Fibroblast of upper back skin (primary cell): ENCODE measurements at regions not wholly inside any gene's neighbourhood (a gene's known extent, or its start where the extent isn't known, plus 50 kb on each side); places are given as distances from the start of the nearest gene placed in this dataset.
"Not testable (repeated sequence)": the region's sequence is repeated elsewhere in the genome, so short reads cannot be mapped to it uniquely, and the experiment has no call there.

Experiments
- DNase-seq: peaks from one replicate; pipeline ENCODE4 v3.0.0-alpha.2; 2013

DNA sequence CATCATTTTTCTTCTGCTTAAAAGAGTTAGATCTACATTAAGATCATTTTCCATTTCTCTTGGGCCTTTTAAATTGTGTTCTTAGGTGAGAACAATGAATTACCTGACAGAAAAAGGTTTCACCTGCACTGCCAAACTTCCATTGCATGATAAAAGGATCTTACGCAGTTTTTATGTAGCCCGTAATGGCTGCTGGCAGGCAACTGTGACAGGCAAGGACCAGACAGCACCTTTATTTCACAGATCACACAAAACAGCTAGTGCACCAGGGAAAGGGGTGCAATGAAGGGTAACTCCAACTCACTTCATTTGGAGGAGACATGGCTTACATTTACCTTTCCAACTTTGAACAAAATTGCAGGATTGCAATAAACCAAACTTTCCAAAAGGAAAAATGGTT, 159.8 kb downstream of the SLITRK1 start:
- DNase-seq, result no peak

DNA sequence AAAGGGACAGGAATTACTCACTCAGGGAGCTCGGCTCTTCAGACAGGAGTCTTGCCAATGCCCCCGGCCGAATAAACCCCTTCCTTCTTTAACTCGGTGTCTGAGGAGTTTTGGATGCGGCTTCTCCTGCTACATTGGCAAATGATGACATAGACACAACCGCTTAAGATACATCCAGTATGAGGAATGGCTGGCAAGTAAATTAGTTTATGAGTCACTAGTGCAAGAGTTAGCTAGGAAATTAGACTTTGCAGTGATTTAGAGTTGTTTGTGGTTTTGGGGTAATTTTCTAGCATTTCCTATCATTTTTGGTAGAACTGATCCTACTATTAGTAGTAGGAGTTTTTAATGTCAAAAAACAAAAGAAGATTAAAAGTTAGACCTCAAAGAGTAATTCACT, 166.2 kb downstream of the SLITRK1 start:
- peak; percentile 61 for DNase-seq

DNA sequence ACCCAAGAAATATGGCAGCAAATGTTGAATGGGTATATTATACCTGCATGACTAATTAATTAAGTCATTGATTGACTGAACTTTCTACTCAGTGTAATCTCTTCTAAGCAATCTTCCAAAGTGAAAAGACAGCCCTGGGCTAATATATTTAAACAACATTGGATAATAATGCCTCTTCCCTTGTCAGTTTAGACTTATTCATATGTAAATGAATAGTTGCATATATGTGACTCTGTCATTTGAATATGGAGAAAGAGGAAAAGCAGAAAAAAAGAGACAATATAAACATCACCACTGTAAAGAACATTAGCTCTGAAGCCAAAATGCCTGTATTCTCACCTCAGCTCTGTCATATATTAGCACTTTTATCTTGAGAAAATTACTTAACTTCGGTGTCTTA, 168.0 kb downstream of the SLITRK1 start:
- no peak for DNase-seq

DNA sequence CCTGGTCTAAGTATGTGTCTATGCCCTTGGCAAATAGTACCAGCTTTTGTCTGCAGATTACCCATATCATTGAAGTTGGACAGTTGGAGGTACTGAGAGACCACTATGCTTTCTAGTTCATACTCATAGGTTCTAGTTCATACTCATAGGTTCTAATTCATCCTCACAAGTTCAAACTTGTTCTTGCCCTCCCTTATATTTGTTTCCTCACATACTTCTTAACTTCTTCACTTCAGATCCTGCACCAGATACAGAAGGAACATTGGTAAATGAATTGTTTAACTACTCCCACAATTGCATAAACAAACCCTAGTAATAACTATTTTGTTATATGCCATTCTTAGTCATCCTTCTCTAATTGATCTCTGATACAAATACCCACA, 172.2 kb downstream of the SLITRK1 start:
- no peak for DNase-seq

DNA sequence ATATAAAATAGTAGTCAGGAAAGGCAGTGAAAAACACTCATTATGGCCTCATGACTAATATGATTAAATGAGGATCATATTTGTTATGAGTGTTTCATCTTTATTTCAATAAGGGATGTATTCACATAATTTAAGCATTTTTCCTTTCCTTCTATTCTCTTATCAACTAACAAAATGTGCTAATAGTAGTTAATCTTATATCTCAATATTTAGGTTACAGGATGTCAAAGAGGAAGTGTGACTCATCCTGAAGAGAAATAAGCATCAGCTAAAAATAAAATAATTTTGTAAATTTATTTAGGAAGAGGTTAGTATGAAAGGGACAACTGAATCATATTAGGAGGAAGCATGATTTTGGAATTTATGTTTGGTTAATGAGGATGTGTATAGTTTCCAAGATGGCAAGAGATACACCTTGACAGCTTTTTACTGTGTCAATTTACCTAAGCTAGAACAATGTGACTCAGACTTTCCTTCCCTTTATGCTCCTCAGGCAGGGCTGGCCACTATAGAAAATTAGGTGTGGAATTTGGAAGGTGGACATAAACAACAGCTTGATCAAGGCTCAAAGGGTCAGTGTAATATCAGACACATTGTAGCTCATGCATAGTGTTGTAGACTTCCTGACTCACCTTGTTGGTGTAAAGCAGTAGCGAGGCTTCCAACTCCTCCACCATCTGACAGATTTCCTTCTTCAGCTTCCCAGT, 172.7 kb downstream of the SLITRK1 start:
- peak; percentile 1 for DNase-seq

DNA sequence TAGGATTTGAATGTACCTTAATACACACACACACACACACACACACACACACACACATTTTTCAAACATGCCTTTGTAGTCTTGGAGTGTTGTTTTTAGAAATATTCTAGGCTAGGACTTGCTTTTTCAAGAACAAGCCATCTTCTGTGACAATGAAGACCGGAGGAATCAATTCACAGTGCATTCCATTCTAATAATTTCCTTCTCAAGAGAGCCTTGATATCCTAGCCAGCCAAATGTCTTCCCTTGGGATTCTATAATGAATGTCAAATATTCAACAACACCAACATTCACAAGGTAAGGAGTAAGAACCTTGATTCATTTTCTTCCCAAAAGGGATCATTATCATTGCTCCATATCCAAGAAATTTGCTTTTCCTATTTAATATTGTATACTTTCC, 180.3 kb downstream of the SLITRK1 start:
- DNase-seq, result no peak

DNA sequence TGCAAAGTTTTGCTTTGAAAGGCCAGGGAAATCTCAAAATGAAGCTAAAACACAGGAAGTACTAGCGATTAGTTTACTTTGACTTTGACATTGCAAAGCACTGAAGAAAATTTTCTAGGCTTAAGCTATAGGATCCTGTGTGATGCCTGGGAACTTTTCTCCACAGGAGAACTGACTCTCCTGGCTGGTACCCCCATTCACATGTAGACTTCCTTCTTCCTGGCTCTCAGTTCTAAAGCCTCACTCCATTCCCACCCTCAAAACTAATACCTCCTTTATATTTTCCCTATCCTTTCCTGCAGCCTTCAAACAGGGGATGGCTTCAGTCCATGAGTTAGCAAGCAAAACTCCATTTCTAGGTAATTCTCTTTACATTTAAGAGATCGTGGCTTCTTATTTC, 189.5 kb downstream of the SLITRK1 start:
- DNase-seq, result no peak

DNA sequence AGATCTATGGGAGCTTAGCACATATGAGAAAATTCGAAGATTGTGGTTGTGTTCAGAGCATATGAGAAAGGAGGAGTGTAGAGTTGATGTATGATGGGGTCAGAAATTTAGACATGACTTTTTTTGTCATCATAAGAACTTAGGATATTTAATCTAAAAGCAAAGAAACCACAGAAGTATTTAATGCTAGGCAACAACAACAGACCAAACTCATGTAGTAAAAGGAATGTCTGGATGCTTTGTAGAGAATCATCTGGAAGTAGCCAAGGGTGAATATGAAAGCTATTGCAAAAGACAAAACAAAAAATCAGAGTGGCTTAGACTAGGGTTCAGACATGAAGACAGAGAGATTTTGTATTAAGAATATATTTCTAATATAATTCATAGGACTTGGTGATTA, 190.3 kb downstream of the SLITRK1 start:
- peak; percentile 66 for DNase-seq

DNA sequence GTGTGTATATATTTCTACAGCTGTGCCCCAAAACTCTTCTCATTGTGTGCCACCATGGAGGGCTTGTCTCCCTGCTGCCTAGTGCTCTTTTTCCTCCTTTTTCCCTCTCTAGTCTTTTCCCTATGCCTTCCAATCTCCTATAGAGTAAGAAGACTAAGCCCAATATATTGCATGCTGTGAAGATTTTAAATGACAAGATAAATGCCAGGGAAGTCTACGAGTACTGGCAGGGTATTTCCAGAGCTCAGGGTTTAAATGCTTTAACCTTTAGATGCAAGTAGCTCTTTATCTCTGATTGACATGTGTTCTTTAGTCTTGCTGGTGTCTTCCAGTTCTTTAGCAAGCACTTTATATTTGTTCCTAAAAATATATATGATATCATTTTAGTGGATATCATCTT, 200.7 kb downstream of the SLITRK1 start:
- no peak for DNase-seq

DNA sequence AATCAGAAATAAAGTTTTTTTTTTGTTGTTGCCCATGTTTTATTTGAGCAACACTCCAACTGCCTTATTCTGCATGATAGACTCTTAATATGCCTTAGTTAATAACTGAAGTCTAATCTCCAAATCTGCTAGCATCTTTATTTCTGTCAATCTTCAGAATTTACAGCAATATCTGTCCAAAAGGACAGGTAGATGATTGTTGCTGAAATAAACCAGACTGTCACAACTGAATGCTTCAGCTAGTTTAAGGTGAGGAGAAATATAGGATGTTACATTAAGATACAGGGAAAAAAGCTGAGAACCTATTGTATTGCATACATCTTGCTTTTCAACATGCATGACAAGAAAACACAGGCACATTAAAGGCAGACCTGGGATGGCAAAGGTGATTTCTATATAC, 204.3 kb downstream of the SLITRK1 start:
- no peak for DNase-seq

DNA sequence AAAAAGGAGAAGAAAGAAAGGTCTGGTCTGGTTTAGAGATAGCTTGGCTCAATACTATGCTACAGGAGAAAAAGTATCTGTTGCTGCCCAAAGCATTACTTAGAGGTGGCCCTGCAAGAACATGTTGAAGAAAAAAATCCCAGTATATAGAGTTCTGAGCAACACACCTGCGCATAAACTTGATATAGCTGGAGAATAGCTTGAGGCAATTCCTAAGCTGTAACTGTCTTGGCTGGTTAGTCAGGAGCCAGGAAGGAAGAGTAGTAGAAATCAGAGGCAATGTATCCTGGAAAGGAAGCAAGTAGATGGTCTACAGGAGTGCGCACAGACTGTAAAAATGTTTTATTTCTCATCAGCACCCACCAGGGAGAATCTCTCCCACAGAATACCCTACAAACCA, 209.7 kb downstream of the SLITRK1 start:
- no peak for DNase-seq

DNA sequence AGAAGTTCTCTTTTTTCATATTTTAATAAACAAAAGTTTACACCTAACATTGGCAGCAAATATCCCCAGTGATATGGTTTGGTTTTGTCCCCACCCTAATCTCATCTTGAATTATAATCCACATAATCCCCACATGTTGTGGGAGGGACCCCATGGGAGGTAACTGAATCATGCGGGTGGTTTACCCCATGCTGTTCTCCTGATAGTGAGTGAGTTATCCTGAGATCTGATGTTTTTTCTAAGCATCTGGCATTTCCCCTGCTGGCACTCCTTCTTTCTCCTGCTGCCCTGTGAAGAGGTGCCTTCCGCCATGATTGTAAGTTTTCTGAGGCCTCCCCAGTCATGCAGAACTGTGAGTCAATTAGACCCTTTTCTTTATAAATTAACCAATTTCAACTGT, 214.7 kb downstream of the SLITRK1 start:
- DNase-seq, result no peak

DNA sequence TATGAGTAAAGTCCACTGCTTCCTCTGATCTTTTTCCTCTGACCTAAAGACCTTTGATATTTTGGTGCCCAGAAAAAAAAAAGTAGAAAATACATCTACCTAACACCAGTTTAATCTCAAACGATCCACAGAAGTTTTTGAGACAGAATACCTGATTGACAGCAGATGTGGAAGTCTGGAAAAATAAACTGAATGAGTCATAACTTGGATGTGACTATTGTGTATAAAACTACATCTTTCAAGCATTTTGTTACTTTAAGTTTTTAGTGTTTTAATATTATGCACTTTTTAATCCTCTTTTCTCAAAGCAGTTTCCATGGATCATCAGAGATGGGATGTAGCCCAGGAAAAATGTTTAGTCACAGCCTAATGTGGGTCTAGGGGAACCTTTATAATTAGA, 216.1 kb downstream of the SLITRK1 start:
- DNase-seq, result peak; percentile 50

DNA sequence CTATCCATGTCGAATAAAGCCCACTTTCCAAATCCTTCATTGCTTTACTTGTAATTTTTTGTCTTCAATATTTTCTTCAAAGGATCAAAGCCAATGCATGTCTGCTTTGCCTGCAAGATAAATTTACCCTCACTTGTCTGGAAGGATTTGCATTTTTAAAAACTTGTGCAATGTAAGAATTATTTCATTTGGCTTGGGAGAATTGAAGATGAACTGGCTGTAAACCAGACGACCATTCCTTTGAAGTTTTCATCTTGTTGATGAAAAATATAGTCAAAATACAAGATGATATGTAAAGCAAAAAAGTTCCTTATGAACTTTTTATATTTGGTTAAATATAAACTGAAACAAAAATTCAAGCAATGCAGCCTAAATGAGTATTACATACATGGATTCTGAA, 225.0 kb downstream of the SLITRK1 start:
- DNase-seq, result no peak

DNA sequence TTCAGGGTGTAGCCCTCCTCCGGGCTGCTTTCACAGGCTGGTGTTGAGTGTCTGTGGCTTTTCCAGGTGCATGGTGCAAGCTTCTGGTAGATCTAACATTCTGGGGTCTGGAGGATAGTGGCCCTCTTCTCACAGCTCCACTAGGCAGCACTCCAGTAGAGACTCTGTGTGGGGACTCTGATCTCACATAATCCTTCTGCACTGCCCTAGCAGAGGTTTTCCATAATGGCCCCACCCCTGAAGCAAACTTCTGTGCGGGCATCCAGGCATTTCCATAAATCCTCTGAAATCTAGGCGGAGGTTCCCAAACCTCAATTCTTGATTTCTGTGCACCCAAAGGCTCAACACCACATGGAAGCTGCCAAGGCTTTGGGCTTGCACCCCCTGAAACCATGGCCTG, 239.7 kb downstream of the SLITRK1 start:
- DNase-seq, result not testable (repeated sequence)

DNA sequence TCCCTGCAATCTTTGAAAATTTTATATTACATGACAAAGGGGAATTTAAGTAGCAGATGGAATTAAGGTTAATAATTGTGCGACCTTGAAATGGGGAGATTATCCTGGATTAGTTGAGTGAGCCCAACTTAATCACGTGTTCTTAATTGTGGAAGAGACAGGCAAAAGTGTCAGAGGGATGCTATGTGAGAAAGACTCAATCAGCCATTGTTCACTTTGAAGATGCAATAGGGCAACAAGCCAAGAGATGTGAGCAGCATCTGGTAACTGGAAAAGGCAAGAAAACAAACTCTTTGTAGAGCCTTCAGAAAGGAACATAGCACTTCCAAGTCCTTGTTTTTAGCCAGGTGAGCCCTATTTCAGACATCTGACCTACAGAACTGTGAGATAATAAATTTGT, 247.7 kb downstream of the SLITRK1 start:
- no peak for DNase-seq

DNA sequence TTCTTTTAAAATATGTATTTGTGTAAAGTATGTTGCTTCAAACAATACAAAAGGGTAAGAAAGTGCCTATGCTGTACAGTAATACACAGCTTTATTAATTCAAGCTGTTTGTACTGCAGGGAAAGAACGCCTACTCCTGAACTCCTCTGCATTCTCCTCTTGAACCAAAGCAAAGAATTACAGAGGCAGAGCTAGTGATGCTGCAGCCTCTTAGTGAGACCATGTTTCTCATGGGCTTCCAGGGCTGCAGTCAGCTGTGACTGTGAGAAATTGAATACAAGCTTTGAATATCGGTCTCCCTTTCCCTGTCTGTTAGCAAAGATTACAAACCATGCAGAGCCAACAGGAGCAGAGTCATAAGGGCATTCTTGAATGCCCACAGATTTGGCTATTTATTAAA, 248.5 kb downstream of the SLITRK1 start:
- DNase-seq, result no peak

DNA sequence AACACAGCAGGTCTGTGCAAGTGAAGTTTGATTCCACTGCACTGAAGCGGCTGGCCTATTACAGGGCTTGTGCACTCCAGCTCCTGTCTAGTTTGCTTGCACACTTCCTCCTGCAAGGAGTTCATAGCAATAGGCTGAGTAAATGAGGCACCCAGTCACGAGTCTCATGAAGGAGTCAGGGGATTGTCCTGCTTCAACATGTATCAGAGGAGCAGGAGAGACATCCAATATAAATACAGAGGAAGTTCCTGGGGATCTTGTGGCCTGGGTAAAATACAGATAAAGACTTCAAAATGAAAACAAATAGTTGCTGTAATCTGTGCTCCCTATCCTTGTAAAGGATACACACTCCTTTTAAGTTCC, 259.9 kb downstream of the SLITRK1 start:
- peak; percentile 21 for DNase-seq

DNA sequence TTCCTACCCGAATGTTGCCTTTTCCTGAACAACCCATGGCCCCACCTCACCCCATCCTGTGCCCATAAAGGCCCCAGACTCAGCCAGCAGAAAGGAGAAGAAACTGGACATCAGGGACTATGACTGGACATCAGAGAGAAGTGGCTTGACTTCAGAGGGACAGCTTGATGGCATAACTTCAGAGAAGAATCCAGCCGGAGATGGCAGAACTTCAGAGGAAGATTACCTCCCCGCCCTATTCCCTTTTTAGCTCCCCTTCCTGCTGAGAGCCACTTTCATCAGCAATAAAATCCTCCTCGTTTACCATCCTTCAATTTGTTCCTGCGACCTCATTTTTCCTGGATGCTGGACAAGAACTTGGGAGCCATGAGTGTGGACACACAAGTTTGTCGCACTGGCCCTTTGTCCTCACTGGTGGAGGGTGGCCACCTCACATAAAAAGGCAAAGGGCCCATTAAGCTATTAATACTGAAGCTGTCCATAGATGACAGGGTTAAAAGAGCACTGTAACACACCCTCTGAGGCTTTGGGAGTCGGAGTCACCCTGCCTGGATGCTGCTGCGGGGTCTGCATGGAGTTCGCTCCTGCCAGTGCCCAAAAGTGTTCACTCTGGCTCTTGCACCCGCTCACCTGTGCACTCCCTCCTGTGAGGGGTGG, 260.4 kb downstream of the SLITRK1 start:
- no peak for DNase-seq

DNA sequence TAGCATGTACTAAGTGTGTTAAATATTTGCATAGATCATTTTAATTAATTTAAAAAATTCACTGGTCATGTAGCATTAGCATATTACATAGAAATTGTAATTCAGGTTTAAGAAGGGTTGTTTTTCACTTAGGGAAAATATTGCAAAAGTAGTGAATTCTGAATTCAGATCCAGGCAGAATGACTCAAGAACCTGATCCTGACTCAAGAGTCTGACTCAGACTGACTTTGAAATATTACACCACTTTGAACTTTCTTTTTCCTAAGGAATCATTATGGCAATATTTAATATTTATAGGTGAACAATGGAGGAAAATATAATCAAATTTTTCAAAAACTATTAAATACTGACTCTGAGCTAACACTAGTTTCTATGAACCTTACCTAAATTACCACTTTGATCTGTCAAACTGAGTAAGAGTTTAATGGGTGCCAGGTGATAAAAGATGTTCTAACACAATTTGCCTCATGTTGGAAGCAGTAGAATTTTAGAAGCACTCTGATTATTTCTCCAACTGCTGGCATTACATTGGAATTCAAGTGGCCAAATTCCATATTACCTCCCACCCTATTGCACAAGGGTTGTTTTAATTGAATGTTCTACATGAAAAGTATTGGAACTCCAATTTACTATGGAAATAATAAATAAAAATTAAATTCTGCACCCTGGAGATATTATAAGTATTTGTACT, 261.6 kb downstream of the SLITRK1 start:
- peak; percentile 33 for DNase-seq

DNA sequence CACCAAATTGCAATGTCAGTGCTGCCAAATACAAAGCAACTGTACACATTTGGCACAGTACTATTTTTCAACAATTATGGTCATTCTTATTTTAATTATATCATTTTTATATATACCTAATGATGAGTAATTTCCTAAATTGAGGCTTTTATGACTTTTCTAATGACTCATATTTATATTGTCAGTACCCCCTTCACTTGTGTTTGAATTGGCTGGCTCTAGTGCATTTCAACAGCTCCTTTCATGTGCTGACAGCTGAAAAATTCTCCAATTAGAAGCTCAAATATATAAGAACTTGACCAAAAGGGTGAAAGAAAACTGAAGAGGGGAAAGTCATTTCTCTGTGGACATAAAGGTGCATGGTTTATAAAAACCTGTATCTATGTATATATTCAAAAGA, 263.3 kb downstream of the SLITRK1 start:
- peak; percentile 22 for DNase-seq

DNA sequence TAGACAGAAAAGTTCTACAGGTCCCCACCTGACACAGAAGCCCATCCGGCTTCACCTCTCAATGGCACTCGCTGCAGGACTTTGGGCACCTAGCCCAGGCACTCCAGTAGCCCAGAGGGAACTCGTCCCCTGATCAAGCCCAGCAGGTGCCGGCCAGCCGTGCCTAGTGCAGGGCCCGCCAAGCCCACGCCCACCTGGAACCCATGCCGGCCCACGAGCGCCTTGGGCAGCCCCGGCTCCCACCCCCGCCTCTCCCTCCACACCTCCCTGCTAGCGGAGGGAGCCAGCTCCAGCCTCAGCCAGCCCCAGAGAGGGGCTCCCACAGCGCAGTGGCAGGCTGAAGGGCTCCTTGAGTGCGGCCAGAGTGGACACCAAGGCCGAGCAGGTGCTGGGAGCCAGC, 268.8 kb downstream of the SLITRK1 start:
- no peak for DNase-seq

DNA sequence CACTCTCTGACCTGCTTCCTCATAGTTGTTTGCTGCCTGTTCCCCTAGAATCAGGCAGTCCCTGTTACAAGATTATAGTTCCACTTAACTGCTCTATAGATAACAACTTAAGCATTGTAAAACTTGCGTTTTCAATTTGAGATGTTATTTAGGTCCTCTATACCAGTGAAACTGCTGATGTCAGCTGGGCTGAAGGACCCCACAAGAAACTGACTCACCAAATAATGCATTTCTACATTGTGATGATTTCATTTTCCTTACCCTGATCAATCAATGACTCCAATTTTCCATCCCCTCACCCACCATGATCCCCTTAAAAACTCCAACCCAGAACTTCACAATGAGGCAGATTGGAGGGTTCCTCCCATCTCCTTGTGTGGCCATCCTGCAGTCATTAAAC, 280.7 kb downstream of the SLITRK1 start:
- no peak for DNase-seq

DNA sequence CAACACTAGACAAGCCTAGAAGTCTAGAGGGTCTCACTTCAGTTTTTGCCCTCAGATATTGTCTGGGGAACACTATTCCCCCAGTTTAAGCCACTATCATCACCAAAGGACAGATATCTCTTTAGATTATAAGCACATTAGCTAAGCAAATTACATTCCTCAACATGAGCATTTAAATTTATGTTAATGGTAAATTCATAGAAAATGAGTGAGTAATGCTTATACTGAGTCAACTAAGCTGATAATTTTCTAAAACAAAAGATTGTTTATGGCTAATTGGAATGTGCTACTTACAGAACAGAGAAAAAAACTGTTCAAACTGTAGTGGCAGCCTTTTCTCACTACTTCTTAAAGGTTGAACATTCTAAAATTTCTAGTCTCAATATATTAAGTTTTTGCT, 290.2 kb downstream of the SLITRK1 start:
- no peak for DNase-seq

DNA sequence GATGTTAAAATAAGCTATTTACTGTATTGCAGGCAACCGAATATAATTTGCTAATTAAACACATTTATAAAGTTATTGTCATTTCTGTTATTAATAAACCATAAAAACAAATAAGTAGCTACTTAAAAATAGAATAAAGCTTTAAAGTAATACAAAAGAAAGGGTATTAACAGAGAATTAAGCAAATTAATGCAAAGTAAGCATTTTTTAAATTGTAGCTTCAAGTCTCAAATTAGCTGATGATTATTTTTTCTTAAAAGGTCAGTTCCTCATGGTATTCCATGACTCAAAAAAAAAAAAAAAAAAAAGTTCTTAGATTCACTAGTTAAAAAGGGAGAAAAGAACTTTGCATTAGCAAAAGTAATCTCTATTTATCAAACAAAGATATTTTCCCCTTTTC, 292.5 kb downstream of the SLITRK1 start:
- DNase-seq, result no peak
